ENCODE measurements at regions not wholly inside any gene's neighbourhood (a gene's known extent, or its start where the extent isn't known, plus 50 kb on each side); places are given as distances from the start of the nearest gene placed in this dataset.

- no peaks in the 10 kb centered on the region for H3K4me1 ChIP-seq (ENCODE audit: control insufficient read depth, insufficient read depth, low read length)
- DNase-seq (no peak), ATAC-seq (no peak)
- intact Hi-C loops (cut with DNase I) = no loop called here
- H3K9me3 ChIP-seq (ENCODE audit: control insufficient read depth, low read length) = no peaks in the 10 kb centered on the region
- no peaks in the 10 kb centered on the region for H3K27me3 ChIP-seq (ENCODE audit: control insufficient read depth, insufficient read depth)
- no peak overlapping the region for H3K4me3 ChIP-seq (ENCODE audit: low read length)
- no peak overlapping the region for H3K27ac ChIP-seq (ENCODE audit: low read length)
Measured at GRCh38 chr13:64909184-64909583, 2321.0 kb downstream of the PCDH9 start.

- WGBS = 75% methylated on average over 2 of the region's 2 CpGs
- ATAC-seq (no peak), DNase-seq (no peak)
- Histone ChIP-seq H3K9me3 (ENCODE audit: control insufficient read depth, low read length) (no peaks in the 10 kb centered on the region), H3K4me1 (ENCODE audit: control insufficient read depth, insufficient read depth, low read length) (no peaks in the 10 kb centered on the region), H3K27ac (ENCODE audit: low read length) (no peak overlapping the region), H3K4me3 (ENCODE audit: low read length) (no peak overlapping the region), H3K27me3 (ENCODE audit: control insufficient read depth, insufficient read depth) (no peaks in the 10 kb centered on the region)
- intact Hi-C loops (cut with DNase I) = no loop called here
Measured at GRCh38 chr13:64900039-64900438, 2330.1 kb downstream of the PCDH9 start.

- intact Hi-C loops (cut with DNase I) = no loop called here
- Histone ChIP-seq H3K27me3 (ENCODE audit: control insufficient read depth, insufficient read depth) (no peaks in the 10 kb centered on the region), H3K27ac (ENCODE audit: low read length) (no peak overlapping the region), H3K4me1 (ENCODE audit: control insufficient read depth, insufficient read depth, low read length) (no peaks in the 10 kb centered on the region), H3K4me3 (ENCODE audit: low read length) (no peak overlapping the region), H3K9me3 (ENCODE audit: control insufficient read depth, low read length) (no peaks in the 10 kb centered on the region)
- DNase-seq = no peak
- no peak for ATAC-seq
- WGBS = 77% methylated on average over 2 of the region's 2 CpGs
Measured at GRCh38 chr13:64884976-64885375, 2345.2 kb downstream of the PCDH9 start.

- Histone ChIP-seq H3K9me3 (ENCODE audit: control insufficient read depth, low read length) (no peaks in the 10 kb centered on the region), H3K27me3 (ENCODE audit: control insufficient read depth, insufficient read depth) (no peaks in the 10 kb centered on the region), H3K4me3 (ENCODE audit: low read length) (no peak overlapping the region), H3K27ac (ENCODE audit: low read length) (no peak overlapping the region), H3K4me1 (ENCODE audit: control insufficient read depth, insufficient read depth, low read length) (no peaks in the 10 kb centered on the region)
- WGBS = 74% methylated on average over 3 of the region's 3 CpGs
- DNase-seq (no peak), ATAC-seq (no peak)
- intact Hi-C loops (cut with DNase I) = no loop called here
Measured at GRCh38 chr13:64877176-64877575, 2353.0 kb downstream of the PCDH9 start.

GRCh38 chr13:64871742-64872141 lies 2358.4 kb downstream of the PCDH9 start:
- no peak for DNase-seq
- no peak for ATAC-seq
- Histone ChIP-seq H3K9me3 (ENCODE audit: control insufficient read depth, low read length) (no peaks in the 10 kb centered on the region), H3K4me3 (ENCODE audit: low read length) (no peak overlapping the region), H3K27ac (ENCODE audit: low read length) (no peak overlapping the region), H3K4me1 (ENCODE audit: control insufficient read depth, insufficient read depth, low read length) (no peaks in the 10 kb centered on the region), H3K27me3 (ENCODE audit: control insufficient read depth, insufficient read depth) (no peaks in the 10 kb centered on the region)
- 55% methylated on average over 5 of the region's 5 CpGs for WGBS
- intact Hi-C loops (cut with DNase I) = no loop called here

GRCh38 chr13:64869539-64869938 lies 2360.6 kb downstream of the PCDH9 start:
- no peak overlapping the region for H3K27ac ChIP-seq (ENCODE audit: low read length)
- DNase-seq = no peak
- no peaks in the 10 kb centered on the region for H3K9me3 ChIP-seq (ENCODE audit: control insufficient read depth, low read length)
- 46% methylated on average over 3 of the region's 3 CpGs for WGBS
- H3K4me1 ChIP-seq (ENCODE audit: control insufficient read depth, insufficient read depth, low read length) = no peaks in the 10 kb centered on the region
- intact Hi-C loops (cut with DNase I) = no loop called here
- no peaks in the 10 kb centered on the region for H3K27me3 ChIP-seq (ENCODE audit: control insufficient read depth, insufficient read depth)
- no peak for ATAC-seq
- H3K4me3 ChIP-seq (ENCODE audit: low read length) = no peak overlapping the region

GRCh38 chr13:64867856-64868255 lies 2362.3 kb downstream of the PCDH9 start:
- intact Hi-C loops (cut with DNase I) = no loop called here
- H3K4me3 ChIP-seq (ENCODE audit: low read length) = no peak overlapping the region
- ATAC-seq (no peak), DNase-seq (no peak)
- H3K27ac ChIP-seq (ENCODE audit: low read length) = no peak overlapping the region
- no peaks in the 10 kb centered on the region for H3K4me1 ChIP-seq (ENCODE audit: control insufficient read depth, insufficient read depth, low read length)
- WGBS = 55% methylated on average over 2 of the region's 2 CpGs
- H3K27me3 ChIP-seq (ENCODE audit: control insufficient read depth, insufficient read depth) = no peaks in the 10 kb centered on the region
- no peaks in the 10 kb centered on the region for H3K9me3 ChIP-seq (ENCODE audit: control insufficient read depth, low read length)

GRCh38 chr13:64866331-64866730 lies 2363.8 kb downstream of the PCDH9 start:
- Histone ChIP-seq H3K4me1 (ENCODE audit: control insufficient read depth, insufficient read depth, low read length) (no peaks in the 10 kb centered on the region), H3K27me3 (ENCODE audit: control insufficient read depth, insufficient read depth) (no peaks in the 10 kb centered on the region), H3K4me3 (ENCODE audit: low read length) (no peak overlapping the region), H3K9me3 (ENCODE audit: control insufficient read depth, low read length) (no peaks in the 10 kb centered on the region), H3K27ac (ENCODE audit: low read length) (no peak overlapping the region)
- DNase-seq (no peak), ATAC-seq (no peak)
- intact Hi-C loops (cut with DNase I) = no loop called here

GRCh38 chr13:64855506-64855905 lies 2374.6 kb downstream of the PCDH9 start:
- Histone ChIP-seq H3K9me3 (ENCODE audit: control insufficient read depth, low read length) (no peaks in the 10 kb centered on the region), H3K27me3 (ENCODE audit: control insufficient read depth, insufficient read depth) (no peaks in the 10 kb centered on the region), H3K4me3 (ENCODE audit: low read length) (no peak overlapping the region), H3K4me1 (ENCODE audit: control insufficient read depth, insufficient read depth, low read length) (no peaks in the 10 kb centered on the region), H3K27ac (ENCODE audit: low read length) (no peak overlapping the region)
- no peak for ATAC-seq
- DNase-seq = no peak
- intact Hi-C loops (cut with DNase I) = no loop called here

- Histone ChIP-seq H3K4me3 (ENCODE audit: low read length) (no peak overlapping the region), H3K4me1 (ENCODE audit: control insufficient read depth, insufficient read depth, low read length) (no peaks in the 10 kb centered on the region), H3K27ac (ENCODE audit: low read length) (no peak overlapping the region), H3K9me3 (ENCODE audit: control insufficient read depth, low read length) (no peaks in the 10 kb centered on the region), H3K27me3 (ENCODE audit: control insufficient read depth, insufficient read depth) (no peaks in the 10 kb centered on the region)
- no peak for DNase-seq
- ATAC-seq = no peak
- intact Hi-C loops (cut with DNase I) = no loop called here
Measured at GRCh38 chr13:64850017-64850416, 2380.1 kb downstream of the PCDH9 start.

- Histone ChIP-seq H3K27me3 (ENCODE audit: control insufficient read depth, insufficient read depth) (no peaks in the 10 kb centered on the region), H3K27ac (ENCODE audit: low read length) (no peak overlapping the region), H3K4me1 (ENCODE audit: control insufficient read depth, insufficient read depth, low read length) (no peaks in the 10 kb centered on the region), H3K4me3 (ENCODE audit: low read length) (no peak overlapping the region), H3K9me3 (ENCODE audit: control insufficient read depth, low read length) (no peaks in the 10 kb centered on the region)
- ATAC-seq (no peak), DNase-seq (no peak)
- intact Hi-C loops (cut with DNase I) = no loop called here
Measured at GRCh38 chr13:64849196-64849595, 2380.9 kb downstream of the PCDH9 start.

- no peaks in the 10 kb centered on the region for H3K27me3 ChIP-seq (ENCODE audit: control insufficient read depth, insufficient read depth)
- H3K4me3 ChIP-seq (ENCODE audit: low read length) = no peak overlapping the region
- 48% methylated on average over 6 of the region's 6 CpGs for WGBS
- H3K27ac ChIP-seq (ENCODE audit: low read length) = no peak overlapping the region
- intact Hi-C loops (cut with DNase I) = no loop called here
- H3K4me1 ChIP-seq (ENCODE audit: control insufficient read depth, insufficient read depth, low read length) = no peaks in the 10 kb centered on the region
- no peak for DNase-seq
- no peak for ATAC-seq
- no peaks in the 10 kb centered on the region for H3K9me3 ChIP-seq (ENCODE audit: control insufficient read depth, low read length)
Measured at GRCh38 chr13:64847767-64848166, 2382.4 kb downstream of the PCDH9 start.
